Glutamatergic neuron (in vitro differentiated cells): ENCODE measurements at regions not wholly inside any gene's neighbourhood (a gene's known extent, or its start where the extent isn't known, plus 50 kb on each side); places are given as distances from the start of the nearest gene placed in this dataset.

Source experiments
- DNase-seq: peaks from one replicate; pipeline ENCODE4 v3.0.0; 2022
- H3K27ac Mint-ChIP-seq: one replicate; pipeline ENCODE4 v1.8.0; 2020; ENCODE audit warnings: mild to moderate bottlenecking, mixed read lengths, inconsistent platforms; ENCODE audit not compliant: unreplicated experiment
- H3K27me3 Mint-ChIP-seq: one replicate; pipeline ENCODE4 v1.8.0; 2020; ENCODE audit warnings: mild to moderate bottlenecking, moderate library complexity, mixed read lengths, inconsistent platforms; ENCODE audit not compliant: unreplicated experiment
- H3K36me3 Mint-ChIP-seq: one replicate; pipeline ENCODE4 v1.8.0; 2020; ENCODE audit warnings: mild to moderate bottlenecking, mixed read lengths, inconsistent platforms; ENCODE audit not compliant: unreplicated experiment
- H3K4me1 Mint-ChIP-seq: one replicate; pipeline ENCODE4 v1.8.0; 2020; ENCODE audit warnings: mild to moderate bottlenecking, low read depth, mixed read lengths, inconsistent platforms; ENCODE audit not compliant: unreplicated experiment
- H3K4me3 Mint-ChIP-seq: one replicate; pipeline ENCODE4 v1.8.0; 2020; ENCODE audit warnings: mild to moderate bottlenecking, mixed read lengths, inconsistent platforms; ENCODE audit not compliant: unreplicated experiment
- H3K9me3 Mint-ChIP-seq: one replicate; pipeline ENCODE4 v1.8.0; 2020; ENCODE audit warnings: mild to moderate bottlenecking, moderate library complexity, mixed read lengths, inconsistent platforms; ENCODE audit not compliant: unreplicated experiment
- TF ChIP-seq, protein P1 (sequence below): fragments of 200-600 bp; sonication (generic); IDR thresholded peaks from one replicate; pipeline ENCODE4 v1.5.0; 2021; ENCODE audit not compliant: partially characterized antibody, unreplicated experiment

- no peak overlapping the region for H3K4me3 Mint-ChIP-seq
- H3K9me3 Mint-ChIP-seq: peaks cover 2% of the 10 kb centered on the region
- H3K27ac Mint-ChIP-seq: no peak overlapping the region
- peaks cover 2% of the 10 kb centered on the region for H3K27me3 Mint-ChIP-seq
- TF ChIP-seq, protein P1, sequence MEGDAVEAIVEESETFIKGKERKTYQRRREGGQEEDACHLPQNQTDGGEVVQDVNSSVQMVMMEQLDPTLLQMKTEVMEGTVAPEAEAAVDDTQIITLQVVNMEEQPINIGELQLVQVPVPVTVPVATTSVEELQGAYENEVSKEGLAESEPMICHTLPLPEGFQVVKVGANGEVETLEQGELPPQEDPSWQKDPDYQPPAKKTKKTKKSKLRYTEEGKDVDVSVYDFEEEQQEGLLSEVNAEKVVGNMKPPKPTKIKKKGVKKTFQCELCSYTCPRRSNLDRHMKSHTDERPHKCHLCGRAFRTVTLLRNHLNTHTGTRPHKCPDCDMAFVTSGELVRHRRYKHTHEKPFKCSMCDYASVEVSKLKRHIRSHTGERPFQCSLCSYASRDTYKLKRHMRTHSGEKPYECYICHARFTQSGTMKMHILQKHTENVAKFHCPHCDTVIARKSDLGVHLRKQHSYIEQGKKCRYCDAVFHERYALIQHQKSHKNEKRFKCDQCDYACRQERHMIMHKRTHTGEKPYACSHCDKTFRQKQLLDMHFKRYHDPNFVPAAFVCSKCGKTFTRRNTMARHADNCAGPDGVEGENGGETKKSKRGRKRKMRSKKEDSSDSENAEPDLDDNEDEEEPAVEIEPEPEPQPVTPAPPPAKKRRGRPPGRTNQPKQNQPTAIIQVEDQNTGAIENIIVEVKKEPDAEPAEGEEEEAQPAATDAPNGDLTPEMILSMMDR: no peak
- H3K36me3 Mint-ChIP-seq: no peaks in the 10 kb centered on the region
- H3K4me1 Mint-ChIP-seq: no peaks in the 10 kb centered on the region
- DNase-seq: no peak
Measured at GRCh38 chr1:212500983-212501382, 68.3 kb downstream of the NENF start.

DNA sequence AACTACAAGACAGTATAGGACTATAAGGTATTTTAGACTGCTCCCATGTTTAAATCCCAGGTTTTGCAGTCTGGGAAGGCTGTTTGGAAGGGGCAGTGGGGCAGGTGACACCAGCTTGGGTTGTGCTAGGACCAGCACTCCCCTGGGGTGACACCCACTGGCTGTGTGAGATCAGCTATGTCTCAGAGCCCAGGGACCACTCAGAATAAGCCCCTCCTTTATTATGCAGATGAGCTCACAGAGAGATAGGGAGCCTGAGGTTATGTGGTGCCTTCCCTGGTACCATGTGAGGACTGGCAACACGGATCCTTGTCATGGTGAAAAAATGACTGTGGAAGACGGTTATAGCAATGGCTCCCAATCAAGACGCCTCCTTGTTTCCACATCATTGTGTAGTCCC lies 71.0 kb downstream of the NENF start:
- H3K4me3 Mint-ChIP-seq: no peak overlapping the region
- peaks cover 2% of the 10 kb centered on the region for H3K27me3 Mint-ChIP-seq
- peaks cover 2% of the 10 kb centered on the region for H3K9me3 Mint-ChIP-seq
- no peak for DNase-seq
- no peaks in the 10 kb centered on the region for H3K4me1 Mint-ChIP-seq
- H3K36me3 Mint-ChIP-seq: no peaks in the 10 kb centered on the region
- TF ChIP-seq, protein P1: no peak
- no peak overlapping the region for H3K27ac Mint-ChIP-seq

DNA sequence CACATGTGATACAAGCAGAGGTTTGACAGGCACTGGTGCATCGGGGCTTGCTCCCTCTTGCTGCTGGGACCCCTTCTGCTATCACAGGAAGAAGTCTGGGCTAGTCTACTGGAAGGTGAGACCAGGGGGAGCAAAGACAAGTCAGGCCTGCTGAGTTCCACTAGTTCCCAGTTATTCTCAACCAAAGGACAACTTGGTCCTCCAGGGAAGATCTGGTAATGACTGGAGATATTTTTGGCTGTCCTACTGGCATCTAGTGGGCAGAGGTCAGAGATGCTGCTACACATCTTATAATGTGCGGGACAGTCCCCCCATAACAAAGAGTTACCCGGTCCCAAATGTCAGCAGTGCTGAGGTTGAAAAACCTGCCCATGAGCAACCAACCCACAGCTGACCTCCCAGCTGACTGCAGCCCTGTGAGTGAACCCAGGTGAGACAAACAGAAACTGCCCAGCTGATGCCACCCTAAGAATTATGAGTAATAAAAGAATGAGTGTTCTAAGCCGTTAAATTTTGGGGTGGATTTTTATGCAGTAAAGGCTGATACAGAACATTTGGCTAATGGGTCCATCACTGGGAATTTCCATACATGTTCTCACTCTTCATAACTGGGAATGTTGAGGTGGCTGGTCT lies 71.6 kb downstream of the NENF start:
- H3K4me3 Mint-ChIP-seq: no peak overlapping the region
- H3K27me3 Mint-ChIP-seq: peaks cover 2% of the 10 kb centered on the region
- DNase-seq: no peak

DNA sequence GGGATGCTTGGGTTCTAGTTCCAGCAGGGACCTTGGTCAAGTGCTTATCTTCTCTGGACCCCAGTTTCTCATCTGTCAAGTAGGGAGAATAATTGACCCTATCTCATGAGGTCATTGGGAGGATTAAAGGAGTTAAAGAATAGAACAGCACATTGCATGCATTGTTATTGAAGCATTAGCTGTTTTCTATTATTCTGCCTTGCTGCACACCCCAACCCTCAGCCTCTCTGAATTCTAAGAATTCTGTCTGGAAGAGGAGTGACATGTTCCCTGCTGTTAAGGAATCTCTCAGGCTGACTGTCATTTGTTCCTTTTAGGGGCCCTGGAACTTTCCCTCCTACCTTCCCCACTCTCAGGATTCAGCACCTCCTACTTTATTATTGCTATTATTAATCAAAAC lies 73.9 kb downstream of the NENF start:
- no peak overlapping the region for H3K4me3 Mint-ChIP-seq
- TF ChIP-seq, protein P1: no peak
- no peak overlapping the region for H3K27ac Mint-ChIP-seq

More for the DNA sequence above, 71.6 kb downstream of the NENF start:
- no peak overlapping the region for H3K27ac Mint-ChIP-seq
- no peaks in the 10 kb centered on the region for H3K4me1 Mint-ChIP-seq
- peaks cover 2% of the 10 kb centered on the region for H3K9me3 Mint-ChIP-seq
- no peaks in the 10 kb centered on the region for H3K36me3 Mint-ChIP-seq
- TF ChIP-seq, protein P1: no peak

DNA sequence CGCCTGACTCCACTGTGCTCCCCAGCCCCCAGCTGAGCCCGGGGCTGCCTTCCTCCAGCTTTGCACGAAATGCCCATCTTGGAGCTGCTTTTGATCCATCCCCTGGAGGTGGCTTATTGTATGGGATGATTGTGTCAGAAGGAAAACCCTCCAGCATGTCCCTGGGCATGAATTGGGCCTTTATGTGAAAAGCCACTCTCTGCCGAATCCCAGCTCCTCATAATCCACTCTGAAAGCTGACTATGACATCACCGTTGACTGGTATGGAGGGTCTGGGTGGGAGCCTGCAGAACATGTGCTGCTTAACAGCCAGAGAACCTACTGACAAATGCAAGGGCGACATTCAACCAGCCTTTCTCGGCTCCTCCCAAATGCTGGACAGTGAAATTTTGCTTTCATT lies 74.6 kb downstream of the NENF start:
- no peak for DNase-seq
- H3K4me1 Mint-ChIP-seq: peaks cover 2% of the 10 kb centered on the region
- H3K27ac Mint-ChIP-seq: no peak overlapping the region
- TF ChIP-seq, protein P1: no peak
- H3K27me3 Mint-ChIP-seq: peaks cover 5% of the 10 kb centered on the region
- H3K36me3 Mint-ChIP-seq: no peaks in the 10 kb centered on the region
- no peaks in the 10 kb centered on the region for H3K9me3 Mint-ChIP-seq
- no peak overlapping the region for H3K4me3 Mint-ChIP-seq

More for the DNA sequence above, 73.9 kb downstream of the NENF start:
- DNase-seq: no peak
- peaks cover 2% of the 10 kb centered on the region for H3K9me3 Mint-ChIP-seq
- H3K36me3 Mint-ChIP-seq: no peaks in the 10 kb centered on the region
- peaks cover 2% of the 10 kb centered on the region for H3K27me3 Mint-ChIP-seq
- no peaks in the 10 kb centered on the region for H3K4me1 Mint-ChIP-seq
